DOHH2 (cell line): ENCODE measurements at regions not wholly inside any gene's neighbourhood (a gene's known extent, or its start where the extent isn't known, plus 50 kb on each side); places are given as distances from the start of the nearest gene placed in this dataset.

Experiments
- CTCF ChIP-seq: fragments of 200-600 bp; sonication (generic); IDR thresholded peaks from one replicate; pipeline ENCODE4 v1.5.1; 2014; ENCODE audit warnings: antibody characterized with exemption, mild to moderate bottlenecking, low read depth, low read length; ENCODE audit not compliant: poor library complexity, severe bottlenecking
- EZH2phosphoT487 ChIP-seq: fragments of 200-600 bp; sonication (generic); IDR thresholded peaks from 2 replicates; pipeline ENCODE4 v1.6.1; 2017; ENCODE audit warnings: borderline replicate concordance, mild to moderate bottlenecking, antibody characterized with exemption, low read length, moderate library complexity, mixed read lengths

GRCh38 chr4:160319868-160320260, 1217.0 kb downstream of the RAPGEF2 start:
- TF ChIP-seq CTCF (no peak), EZH2phosphoT487 (no peak)
